Upper lobe of left lung (tissue), 4 donors: ENCODE measurements at regions not wholly inside any gene's neighbourhood (a gene's known extent, or its start where the extent isn't known, plus 50 kb on each side); places are given as distances from the start of the nearest gene placed in this dataset.

ENCODE experiments used
- CTCF ChIP-seq, 6 experiments: fragments of 450-650 bp in 4 of 6; fragments of 200-600 bp in 2 of 6; sonication (generic) in 2 of 6; IDR thresholded peaks; one replicate each; pipeline ENCODE4 v1.5.1; 2016 to 2019; ENCODE audit warnings: antibody characterized with exemption in 6 of 6
- EP300 ChIP-seq, 4 donors: sonication (generic); formaldehyde crosslinking; IDR thresholded peaks; one replicate each; pipeline ENCODE4 v1.5.1; 2017; ENCODE audit warnings: antibody characterized with exemption in 4 of 4, control low read depth in 2 of 4
- POLR2A ChIP-seq, 4 donors: fragments of 450-650 bp; IDR thresholded peaks; one replicate each; pipeline ENCODE4 v1.5.1; 2016 to 2017; ENCODE audit warnings: antibody characterized with exemption in 4 of 4, mild to moderate bottlenecking in 2 of 4
- POLR2AphosphoS5 ChIP-seq, 2 donors: sonication (generic); formaldehyde crosslinking; IDR thresholded peaks; one replicate each; pipeline ENCODE4 v1.5.1; 2017; ENCODE audit warnings: antibody characterized with exemption in 2 of 2

- TF ChIP-seq POLR2A (IDR thresholded peaks at IDR 0.05) (no peak), CTCF (IDR thresholded peaks at IDR 0.05) (no peak), POLR2AphosphoS5 (IDR thresholded peaks at IDR 0.05) (no peak), EP300 (IDR thresholded peaks at IDR 0.05) (no peak)
These were observed 135.6 kb downstream of the DDX3Y start for GRCh38 chrY:13040232-13040631.
